ENCODE measurements at regions not wholly inside any gene's neighbourhood (a gene's known extent, or its start where the extent isn't known, plus 50 kb on each side); places are given as distances from the start of the nearest gene placed in this dataset.

GRCh38 chr5:163041254-163041653 is 396.1 kb upstream of the CCNG1 start:
- no peak overlapping the region for H3K27ac ChIP-seq
- peaks cover 0 to 7% of the 10 kb centered on the region in 2 donors for H3K9me3 ChIP-seq
- no peaks in the 10 kb centered on the region for H3K27me3 ChIP-seq
- H3K4me3 ChIP-seq = no peak overlapping the region
- no peaks in the 10 kb centered on the region for H3K4me1 ChIP-seq
- intact Hi-C loops (cut with DNase I) = no loop called here
- ATAC-seq (no peak), DNase-seq (no peak)
- TF ChIP-seq, protein P1, sequence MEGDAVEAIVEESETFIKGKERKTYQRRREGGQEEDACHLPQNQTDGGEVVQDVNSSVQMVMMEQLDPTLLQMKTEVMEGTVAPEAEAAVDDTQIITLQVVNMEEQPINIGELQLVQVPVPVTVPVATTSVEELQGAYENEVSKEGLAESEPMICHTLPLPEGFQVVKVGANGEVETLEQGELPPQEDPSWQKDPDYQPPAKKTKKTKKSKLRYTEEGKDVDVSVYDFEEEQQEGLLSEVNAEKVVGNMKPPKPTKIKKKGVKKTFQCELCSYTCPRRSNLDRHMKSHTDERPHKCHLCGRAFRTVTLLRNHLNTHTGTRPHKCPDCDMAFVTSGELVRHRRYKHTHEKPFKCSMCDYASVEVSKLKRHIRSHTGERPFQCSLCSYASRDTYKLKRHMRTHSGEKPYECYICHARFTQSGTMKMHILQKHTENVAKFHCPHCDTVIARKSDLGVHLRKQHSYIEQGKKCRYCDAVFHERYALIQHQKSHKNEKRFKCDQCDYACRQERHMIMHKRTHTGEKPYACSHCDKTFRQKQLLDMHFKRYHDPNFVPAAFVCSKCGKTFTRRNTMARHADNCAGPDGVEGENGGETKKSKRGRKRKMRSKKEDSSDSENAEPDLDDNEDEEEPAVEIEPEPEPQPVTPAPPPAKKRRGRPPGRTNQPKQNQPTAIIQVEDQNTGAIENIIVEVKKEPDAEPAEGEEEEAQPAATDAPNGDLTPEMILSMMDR (IDR thresholded peaks at IDR 0.05) = no peak
- H3K36me3 ChIP-seq = no peaks in the 10 kb centered on the region

- no peak for DNase-seq
- H3K27me3 ChIP-seq = no peaks in the 10 kb centered on the region
- TF ChIP-seq, protein P1 (IDR thresholded peaks at IDR 0.05) = no peak
These were observed 357.8 kb upstream of the CCNG1 start for GRCh38 chr5:163079618-163080017.

GRCh38 chr5:163089230-163089629 is 348.2 kb upstream of the CCNG1 start:
- Histone ChIP-seq H3K4me1 (no peaks in the 10 kb centered on the region), H3K36me3 (no peaks in the 10 kb centered on the region), H3K9me3 (no peaks in the 10 kb centered on the region), H3K4me3 (no peak overlapping the region), H3K27me3 (no peaks in the 10 kb centered on the region), H3K27ac (no peak overlapping the region)
- intact Hi-C loops (cut with DNase I) = no loop called here
- ATAC-seq (no peak), DNase-seq (no peak)
- TF ChIP-seq, protein P1 (IDR thresholded peaks at IDR 0.05) = no peak

More at GRCh38 chr5:163079618-163080017, 357.8 kb upstream of the CCNG1 start:
- Histone ChIP-seq H3K9me3 (peaks cover 0 to 23% of the 10 kb centered on the region in 2 donors), H3K27ac (no peak overlapping the region), H3K4me1 (no peaks in the 10 kb centered on the region), H3K4me3 (no peak overlapping the region), H3K36me3 (no peaks in the 10 kb centered on the region)
- intact Hi-C loops (cut with DNase I) = no loop called here
- no peak for ATAC-seq

GRCh38 chr5:163089926-163090325 is 347.5 kb upstream of the CCNG1 start:
- ATAC-seq (no peak), DNase-seq (no peak)
- Histone ChIP-seq H3K27ac (no peak overlapping the region), H3K36me3 (no peaks in the 10 kb centered on the region), H3K4me1 (no peaks in the 10 kb centered on the region), H3K9me3 (no peaks in the 10 kb centered on the region), H3K27me3 (no peaks in the 10 kb centered on the region), H3K4me3 (no peak overlapping the region)
- intact Hi-C loops (cut with DNase I) = no loop called here
- TF ChIP-seq, protein P1 (IDR thresholded peaks at IDR 0.05) = no peak

- TF ChIP-seq, protein P1 (IDR thresholded peaks at IDR 0.05) = no peak
- intact Hi-C loops (cut with DNase I) = no loop called here
- Histone ChIP-seq H3K36me3 (no peaks in the 10 kb centered on the region), H3K9me3 (no peaks in the 10 kb centered on the region), H3K27ac (no peak overlapping the region), H3K27me3 (no peaks in the 10 kb centered on the region), H3K4me1 (no peaks in the 10 kb centered on the region), H3K4me3 (no peak overlapping the region)
- ATAC-seq (no peak), DNase-seq (no peak)
These were observed 342.8 kb upstream of the CCNG1 start for GRCh38 chr5:163094492-163095180.

Measured in left lung (tissue), 4 donors.